H1 (cell line): ENCODE measurements at regions not wholly inside any gene's neighbourhood (a gene's known extent, or its start where the extent isn't known, plus 50 kb on each side); places are given as distances from the start of the nearest gene placed in this dataset.

Experiments
- CHD1 ChIP-seq: IDR thresholded peaks from 2 replicates; pipeline ENCODE4 v1.6.1; 2012; ENCODE audit warnings: low read depth, low read length, improper control_type of control experiment

DNA sequence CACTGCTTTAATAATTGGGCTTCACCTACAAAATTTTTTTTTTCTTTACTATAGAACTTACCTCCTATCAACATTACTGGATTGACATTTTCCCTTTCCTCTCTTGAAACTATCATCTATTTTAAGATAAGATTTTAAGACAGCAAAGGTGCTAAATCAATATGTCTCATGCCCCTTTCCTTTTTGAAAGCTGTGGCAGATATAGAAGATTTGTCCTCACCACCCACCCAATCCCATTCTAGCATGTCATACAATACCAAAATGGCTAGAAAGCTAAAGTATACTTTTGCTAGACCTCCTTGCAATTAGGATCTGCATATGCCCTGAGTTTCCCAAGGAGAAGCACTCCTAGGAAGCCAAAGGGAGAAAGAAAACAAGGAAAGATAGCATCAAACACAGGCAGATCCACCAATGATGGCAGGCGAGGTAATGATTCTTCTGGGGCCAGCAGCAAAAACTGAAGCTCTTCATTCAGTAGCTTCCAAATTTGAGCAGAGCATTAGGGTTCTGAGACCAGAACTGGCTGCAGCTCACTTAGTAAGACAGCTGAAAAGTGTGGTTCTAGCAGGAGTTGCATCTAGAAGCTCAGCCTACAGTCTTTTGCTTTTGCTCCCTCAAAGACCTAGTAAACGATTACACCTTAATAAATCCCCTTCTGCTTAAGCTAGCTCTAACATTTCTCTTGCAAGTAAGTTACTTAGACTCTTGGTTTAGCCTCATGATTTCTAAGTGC lies 242.1 kb downstream of the ZEB2 start (continued):
- TF ChIP-seq CHD1 = no peak
- TF ChIP-seq, all 59 proteins: peak for 0
